HL-60 (cell line): ENCODE measurements at regions not wholly inside any gene's neighbourhood (a gene's known extent, or its start where the extent isn't known, plus 50 kb on each side); places are given as distances from the start of the nearest gene placed in this dataset.

Experiments
- CTCF ChIP-seq: IDR thresholded peaks from one replicate; pipeline ENCODE4 v1.5.1; 2011; ENCODE audit warnings: low read length, control low read depth, inconsistent platforms; ENCODE audit not compliant: insufficient read depth
- GABPA ChIP-seq: IDR thresholded peaks from 2 replicates; pipeline ENCODE4 v1.6.1; 2012; ENCODE audit warnings: low read depth
- TF ChIP-seq, protein P1 (sequence below): IDR thresholded peaks from 2 replicates; pipeline ENCODE4 v1.6.1; 2012; ENCODE audit warnings: low read depth; ENCODE audit not compliant: insufficient replicate concordance

GRCh38 chr17:14854691-14855090, 410.4 kb downstream of the PMP22 start:
- TF ChIP-seq, protein P1, sequence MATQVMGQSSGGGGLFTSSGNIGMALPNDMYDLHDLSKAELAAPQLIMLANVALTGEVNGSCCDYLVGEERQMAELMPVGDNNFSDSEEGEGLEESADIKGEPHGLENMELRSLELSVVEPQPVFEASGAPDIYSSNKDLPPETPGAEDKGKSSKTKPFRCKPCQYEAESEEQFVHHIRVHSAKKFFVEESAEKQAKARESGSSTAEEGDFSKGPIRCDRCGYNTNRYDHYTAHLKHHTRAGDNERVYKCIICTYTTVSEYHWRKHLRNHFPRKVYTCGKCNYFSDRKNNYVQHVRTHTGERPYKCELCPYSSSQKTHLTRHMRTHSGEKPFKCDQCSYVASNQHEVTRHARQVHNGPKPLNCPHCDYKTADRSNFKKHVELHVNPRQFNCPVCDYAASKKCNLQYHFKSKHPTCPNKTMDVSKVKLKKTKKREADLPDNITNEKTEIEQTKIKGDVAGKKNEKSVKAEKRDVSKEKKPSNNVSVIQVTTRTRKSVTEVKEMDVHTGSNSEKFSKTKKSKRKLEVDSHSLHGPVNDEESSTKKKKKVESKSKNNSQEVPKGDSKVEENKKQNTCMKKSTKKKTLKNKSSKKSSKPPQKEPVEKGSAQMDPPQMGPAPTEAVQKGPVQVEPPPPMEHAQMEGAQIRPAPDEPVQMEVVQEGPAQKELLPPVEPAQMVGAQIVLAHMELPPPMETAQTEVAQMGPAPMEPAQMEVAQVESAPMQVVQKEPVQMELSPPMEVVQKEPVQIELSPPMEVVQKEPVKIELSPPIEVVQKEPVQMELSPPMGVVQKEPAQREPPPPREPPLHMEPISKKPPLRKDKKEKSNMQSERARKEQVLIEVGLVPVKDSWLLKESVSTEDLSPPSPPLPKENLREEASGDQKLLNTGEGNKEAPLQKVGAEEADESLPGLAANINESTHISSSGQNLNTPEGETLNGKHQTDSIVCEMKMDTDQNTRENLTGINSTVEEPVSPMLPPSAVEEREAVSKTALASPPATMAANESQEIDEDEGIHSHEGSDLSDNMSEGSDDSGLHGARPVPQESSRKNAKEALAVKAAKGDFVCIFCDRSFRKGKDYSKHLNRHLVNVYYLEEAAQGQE = no peak
- TF ChIP-seq CTCF (no peak), GABPA (no peak)
